Stimulated activated CD8-positive, alpha-beta memory T cell treated with anti-CD3 and anti-CD28 coated beads, Interleukin-4, amount 100 ng/mL, for 48 hours (primary cell): ENCODE measurements at regions not wholly inside any gene's neighbourhood (a gene's known extent, or its start where the extent isn't known, plus 50 kb on each side); places are given as distances from the start of the nearest gene placed in this dataset.

Source experiments
- DNase-seq: peaks from one replicate; pipeline ENCODE4 v3.0.0-alpha.2; 2020

GRCh38 chr21:23247334-23247733, 2249.1 kb downstream of the NCAM2 start:
- DNase-seq = no peak

- no peak for DNase-seq
Observed at GRCh38 chr21:23245255-23245654, 2247.0 kb downstream of the NCAM2 start.

DNA sequence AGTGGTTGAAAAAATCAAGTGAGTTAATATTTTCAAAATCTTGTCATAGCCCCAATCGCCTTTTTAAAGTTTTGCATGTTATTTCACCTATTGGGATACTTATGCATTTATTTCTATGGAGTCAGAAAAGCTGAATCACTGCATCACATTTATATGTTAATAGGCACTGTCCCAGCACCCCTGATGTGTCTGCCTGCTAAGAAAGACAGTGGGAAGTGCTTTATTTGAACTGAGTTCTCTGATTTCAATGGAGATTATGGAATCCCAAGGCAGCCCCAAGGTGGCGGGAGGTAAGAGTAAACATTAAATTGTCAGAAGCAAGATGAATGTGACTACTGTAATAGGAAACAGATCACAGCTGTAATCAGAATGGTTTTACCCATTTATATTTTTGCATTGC, 2225.7 kb downstream of the NCAM2 start:
- DNase-seq = no peak

DNA sequence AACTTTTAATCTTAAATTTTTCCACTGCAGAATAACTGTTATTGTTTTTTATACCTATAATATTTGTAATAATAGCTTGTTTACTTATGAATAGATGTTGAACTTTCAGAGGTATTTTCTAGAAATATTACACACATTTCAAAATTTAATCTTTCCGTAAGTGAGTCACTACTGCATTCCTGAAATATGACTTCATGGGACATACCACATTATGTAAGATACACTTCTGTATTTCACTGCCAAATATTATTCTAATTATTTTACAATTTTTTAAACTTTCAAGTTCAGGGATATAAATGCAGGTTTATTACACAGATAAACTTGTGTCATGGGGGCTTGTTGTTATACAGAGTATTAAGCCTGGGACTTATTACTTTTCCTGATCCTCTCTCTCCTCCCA, 2220.5 kb downstream of the NCAM2 start:
- DNase-seq = no peak

GRCh38 chr21:23217597-23217996, 2219.4 kb downstream of the NCAM2 start:
- DNase-seq = no peak

GRCh38 chr21:23215261-23215660, 2217.1 kb downstream of the NCAM2 start:
- DNase-seq = no peak
